Ovary (tissue), 3 donors: ENCODE measurements at regions not wholly inside any gene's neighbourhood (a gene's known extent, or its start where the extent isn't known, plus 50 kb on each side); places are given as distances from the start of the nearest gene placed in this dataset.

ENCODE experiments used
- EP300 ChIP-seq: sonication (generic); formaldehyde crosslinking; IDR thresholded peaks from one replicate; pipeline ENCODE4 v1.6.1; 2017; ENCODE audit warnings: antibody characterized with exemption
- POLR2A ChIP-seq: fragments of 450-650 bp; IDR thresholded peaks from one replicate; pipeline ENCODE4 v1.6.1; 2017; ENCODE audit warnings: antibody characterized with exemption, mild to moderate bottlenecking, moderate library complexity
- TF ChIP-seq, protein P1 (sequence below), 3 donors: fragments of 450-650 bp in 2 of 3; fragments of 200-600 bp in 1 of 3; IDR thresholded peaks; one replicate each; pipeline versions ENCODE4 v1.5.1 to v1.8.0; 2016 to 2022; ENCODE audit warnings: antibody characterized with exemption in 3 of 3, mild to moderate bottlenecking in 1 of 3
- donor health status: DM: no; HTN: no; CAD: no.

DNA sequence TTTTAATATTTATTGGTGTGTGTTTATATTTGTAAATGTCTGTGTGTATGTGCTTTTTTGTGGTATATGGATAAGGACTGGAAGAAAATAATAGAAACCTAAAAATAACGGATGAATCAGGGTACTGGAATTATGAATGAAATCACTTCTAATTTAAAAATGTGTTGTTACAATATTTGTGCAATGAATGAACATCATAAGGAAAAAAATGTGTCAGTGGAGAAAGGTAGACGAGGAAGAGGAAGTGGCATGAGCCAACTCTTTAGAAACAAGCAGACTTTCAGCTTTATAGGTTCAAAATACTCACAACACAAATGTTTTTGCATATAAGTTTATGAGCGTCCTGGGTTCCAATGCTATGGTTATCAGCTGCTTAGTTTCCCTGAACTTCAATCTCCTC is 59.4 kb downstream of the SOX2 start:
- TF ChIP-seq, protein P1, sequence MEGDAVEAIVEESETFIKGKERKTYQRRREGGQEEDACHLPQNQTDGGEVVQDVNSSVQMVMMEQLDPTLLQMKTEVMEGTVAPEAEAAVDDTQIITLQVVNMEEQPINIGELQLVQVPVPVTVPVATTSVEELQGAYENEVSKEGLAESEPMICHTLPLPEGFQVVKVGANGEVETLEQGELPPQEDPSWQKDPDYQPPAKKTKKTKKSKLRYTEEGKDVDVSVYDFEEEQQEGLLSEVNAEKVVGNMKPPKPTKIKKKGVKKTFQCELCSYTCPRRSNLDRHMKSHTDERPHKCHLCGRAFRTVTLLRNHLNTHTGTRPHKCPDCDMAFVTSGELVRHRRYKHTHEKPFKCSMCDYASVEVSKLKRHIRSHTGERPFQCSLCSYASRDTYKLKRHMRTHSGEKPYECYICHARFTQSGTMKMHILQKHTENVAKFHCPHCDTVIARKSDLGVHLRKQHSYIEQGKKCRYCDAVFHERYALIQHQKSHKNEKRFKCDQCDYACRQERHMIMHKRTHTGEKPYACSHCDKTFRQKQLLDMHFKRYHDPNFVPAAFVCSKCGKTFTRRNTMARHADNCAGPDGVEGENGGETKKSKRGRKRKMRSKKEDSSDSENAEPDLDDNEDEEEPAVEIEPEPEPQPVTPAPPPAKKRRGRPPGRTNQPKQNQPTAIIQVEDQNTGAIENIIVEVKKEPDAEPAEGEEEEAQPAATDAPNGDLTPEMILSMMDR (IDR thresholded peaks at IDR 0.05) = no peak
- TF ChIP-seq EP300 (no peak), POLR2A (no peak)
